HG03457 (cell line): ENCODE measurements at regions not wholly inside any gene's neighbourhood (a gene's known extent, or its start where the extent isn't known, plus 50 kb on each side); places are given as distances from the start of the nearest gene placed in this dataset.

Experiments used
- ATAC-seq: cut with Tn5 transposase; IDR thresholded peaks from one replicate; pipeline ENCODE4 v1.9.1; 2021; ENCODE audit warnings: moderate number of reproducible peaks; ENCODE audit not compliant: unreplicated experiment

GRCh38 chr11:128302425-128303186, 284.8 kb downstream of the ETS1 start:
- peak; percentile 91 for ATAC-seq

GRCh38 chr11:128301756-128302155, 285.6 kb downstream of the ETS1 start:
- ATAC-seq: no peak

- no peak for ATAC-seq
Observed at GRCh38 chr11:128300785-128301184, 286.6 kb downstream of the ETS1 start.

- ATAC-seq: peak; percentile 29
Observed at GRCh38 chr11:128299132-128299726, 288.1 kb downstream of the ETS1 start.

GRCh38 chr11:128298271-128298670, 289.1 kb downstream of the ETS1 start:
- no peak for ATAC-seq

GRCh38 chr11:128297805-128298204, 289.6 kb downstream of the ETS1 start:
- no peak for ATAC-seq

- no peak for ATAC-seq
Observed at GRCh38 chr11:128297091-128297651, 290.2 kb downstream of the ETS1 start.

GRCh38 chr11:128294671-128295050, 292.7 kb downstream of the ETS1 start:
- ATAC-seq: no peak

- ATAC-seq: no peak
Observed at GRCh38 chr11:128294001-128294670, 293.2 kb downstream of the ETS1 start.

GRCh38 chr11:128291835-128292234, 295.5 kb downstream of the ETS1 start:
- no peak for ATAC-seq

GRCh38 chr11:128291007-128291406, 296.4 kb downstream of the ETS1 start:
- ATAC-seq: no peak

- peak; percentile 67 for ATAC-seq
Observed at GRCh38 chr11:128290106-128290840, 297.1 kb downstream of the ETS1 start.

- ATAC-seq: peak; percentile 31
Observed at GRCh38 chr11:128289048-128289447, 298.3 kb downstream of the ETS1 start.

- no peak for ATAC-seq
Observed at GRCh38 chr11:128288368-128288767, 299.0 kb downstream of the ETS1 start.

- ATAC-seq: no peak
Observed at GRCh38 chr11:128285321-128285720, 302.0 kb downstream of the ETS1 start.

GRCh38 chr11:128284634-128285033, 302.7 kb downstream of the ETS1 start:
- no peak for ATAC-seq

GRCh38 chr11:128283451-128283850, 303.9 kb downstream of the ETS1 start:
- ATAC-seq: no peak

GRCh38 chr11:128282053-128282452, 305.3 kb downstream of the ETS1 start:
- no peak for ATAC-seq

- ATAC-seq: no peak
Observed at GRCh38 chr11:128279866-128280265, 307.5 kb downstream of the ETS1 start.

- ATAC-seq: no peak
Observed at GRCh38 chr11:128273736-128274135, 313.6 kb downstream of the ETS1 start.

- ATAC-seq: no peak
Observed at GRCh38 chr11:128271401-128271800, 316.0 kb downstream of the ETS1 start.
